ENCODE measurements at regions not wholly inside any gene's neighbourhood (a gene's known extent, or its start where the extent isn't known, plus 50 kb on each side); places are given as distances from the start of the nearest gene placed in this dataset.
A peak's percentile ranks its signal among the peaks of the same experiment; 100 is the strongest.

GRCh38 chr11:120032766-120033390, 105.0 kb downstream of the TRIM29 start:
- DNase-seq = no peak

DNA sequence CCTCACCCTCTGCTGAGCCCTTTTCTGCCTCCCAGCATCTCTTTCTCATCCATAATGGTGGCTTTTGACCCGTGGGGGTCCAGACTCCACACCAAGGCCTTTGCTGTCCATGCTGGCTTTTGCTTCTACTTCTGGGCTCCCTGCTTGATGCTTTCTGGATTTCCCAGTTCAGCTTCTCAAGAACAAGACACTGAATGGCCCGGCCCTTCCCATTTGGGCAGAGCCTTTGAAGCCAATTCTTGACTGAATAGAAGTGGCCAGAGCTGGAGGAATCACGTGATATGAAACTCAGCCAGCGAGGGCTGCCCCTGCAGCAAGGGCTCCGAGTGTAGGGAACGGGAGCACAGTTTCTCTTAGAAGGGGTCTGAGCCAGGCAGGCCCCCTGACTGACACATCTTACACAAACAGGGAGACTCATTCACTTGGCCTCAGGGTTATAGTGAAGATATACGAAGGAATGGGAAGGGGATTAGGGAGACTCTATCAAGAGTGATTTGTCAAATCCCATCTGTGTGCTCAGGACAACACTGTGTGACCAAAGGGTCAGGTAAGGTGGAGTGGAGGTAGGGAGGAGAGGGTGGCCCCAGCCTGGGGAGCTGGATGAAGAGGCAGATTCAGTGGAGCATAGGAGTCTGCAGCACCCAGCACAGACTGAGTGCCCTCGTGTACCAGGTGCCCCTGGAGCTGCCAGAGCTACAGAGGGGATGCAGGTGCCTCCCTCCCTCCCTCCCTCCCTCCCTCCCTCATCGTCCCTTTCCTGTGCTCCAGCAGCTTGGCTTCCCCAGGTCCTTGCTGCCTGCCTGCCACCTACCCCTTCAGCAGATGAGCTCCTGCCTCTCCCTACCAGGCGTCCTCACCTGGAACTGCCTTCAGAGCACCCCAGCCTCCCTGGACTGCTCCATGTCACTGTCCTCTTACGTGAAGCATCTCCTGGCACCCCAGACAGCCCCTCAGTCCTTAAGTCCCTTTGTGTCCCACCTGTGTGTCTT, 106.0 kb downstream of the TRIM29 start:
- DNase-seq = no peak

- no peak for DNase-seq
These were observed 106.8 kb downstream of the TRIM29 start for GRCh38 chr11:120031156-120031555.

DNA sequence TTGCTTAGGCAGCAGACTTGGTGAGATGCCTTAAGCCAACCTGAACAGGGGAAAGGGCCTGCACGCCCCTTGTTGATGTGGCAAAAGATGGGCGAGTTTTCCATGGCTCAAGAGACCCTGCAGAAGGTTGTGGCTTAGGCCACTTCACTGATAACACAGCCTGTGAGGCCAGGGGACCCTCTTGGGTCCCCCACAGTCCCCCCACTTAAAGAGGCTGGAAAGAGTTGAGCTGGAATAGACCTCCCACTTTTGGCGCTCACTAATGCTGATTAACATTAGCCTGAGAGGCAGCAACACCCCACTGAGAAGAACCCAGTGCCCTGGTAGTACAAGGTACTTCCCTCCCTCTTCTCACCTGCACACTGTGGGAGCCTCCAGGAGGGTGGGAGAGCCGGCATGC, 107.5 kb downstream of the TRIM29 start:
- no peak for DNase-seq

GRCh38 chr11:120029321-120029720, 108.6 kb downstream of the TRIM29 start:
- no peak for DNase-seq

DNA sequence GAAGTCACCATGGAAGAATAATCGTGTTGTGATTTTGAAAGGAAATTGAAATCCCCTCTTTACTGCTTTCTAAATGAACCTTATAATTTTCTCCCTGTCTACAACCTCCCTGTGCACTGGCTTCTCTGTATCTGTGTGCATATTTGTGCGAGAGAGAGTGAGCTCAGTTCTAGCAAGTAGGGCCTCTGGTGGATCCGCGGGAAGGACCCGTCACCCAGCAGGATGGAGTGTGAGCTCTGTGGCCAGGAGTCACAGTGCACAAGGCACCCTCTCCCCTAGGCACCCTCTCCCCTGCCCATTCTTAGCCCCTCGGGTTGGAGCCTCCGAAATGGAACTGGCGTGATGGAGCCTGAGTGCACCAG, 109.0 kb downstream of the TRIM29 start:
- no peak for DNase-seq

GRCh38 chr11:120028181-120028896, 109.6 kb downstream of the TRIM29 start:
- no peak for DNase-seq

- DNase-seq = no peak
These were observed 110.2 kb downstream of the TRIM29 start for GRCh38 chr11:120027546-120028180.

GRCh38 chr11:120025606-120026335, 112.1 kb downstream of the TRIM29 start:
- DNase-seq = no peak

DNA sequence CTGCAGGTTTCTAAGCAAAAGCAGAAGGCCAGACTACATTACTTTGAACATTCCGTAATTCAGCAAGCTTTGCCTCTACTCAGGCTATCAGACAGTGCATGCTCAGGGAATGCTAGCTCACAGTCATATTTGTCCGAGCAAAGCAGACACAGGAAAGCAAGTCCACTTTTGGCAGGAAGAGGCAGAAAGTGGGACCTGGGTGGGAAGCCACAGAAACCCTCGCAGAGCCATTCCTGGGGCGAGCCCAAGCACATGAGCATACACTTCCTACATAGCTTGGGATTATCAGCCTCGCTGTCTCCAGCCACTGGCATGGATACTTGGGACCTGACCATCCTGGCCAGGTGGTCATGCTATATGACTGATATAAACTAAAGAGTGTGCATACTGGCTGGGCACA, 113.3 kb downstream of the TRIM29 start:
- DNase-seq = no peak

- DNase-seq = no peak
These were observed 113.9 kb downstream of the TRIM29 start for GRCh38 chr11:120024046-120024445.

- DNase-seq = no peak
These were observed 114.4 kb downstream of the TRIM29 start for GRCh38 chr11:120023551-120023950.

DNA sequence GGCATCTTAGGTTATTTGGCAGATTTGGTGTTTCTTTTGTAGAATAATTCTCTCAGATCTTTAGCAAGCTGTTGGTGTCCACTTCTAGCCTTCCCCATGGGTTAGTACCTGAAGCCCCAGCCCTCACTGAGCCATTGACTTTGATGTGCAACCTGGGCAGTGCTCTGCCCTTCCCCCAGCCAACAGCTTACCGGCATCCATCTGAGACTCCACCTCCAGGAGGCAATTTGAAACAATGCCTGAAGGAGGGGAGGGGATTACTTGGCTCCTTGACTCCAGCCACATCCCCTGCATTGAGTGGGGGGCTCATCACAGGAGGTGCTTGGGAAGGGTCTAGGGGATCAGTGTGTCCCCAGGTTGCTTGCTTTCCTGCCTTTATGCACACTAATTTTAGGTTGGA, 114.8 kb downstream of the TRIM29 start:
- DNase-seq = no peak

GRCh38 chr11:120022617-120023016, 115.3 kb downstream of the TRIM29 start:
- DNase-seq = no peak

DNA sequence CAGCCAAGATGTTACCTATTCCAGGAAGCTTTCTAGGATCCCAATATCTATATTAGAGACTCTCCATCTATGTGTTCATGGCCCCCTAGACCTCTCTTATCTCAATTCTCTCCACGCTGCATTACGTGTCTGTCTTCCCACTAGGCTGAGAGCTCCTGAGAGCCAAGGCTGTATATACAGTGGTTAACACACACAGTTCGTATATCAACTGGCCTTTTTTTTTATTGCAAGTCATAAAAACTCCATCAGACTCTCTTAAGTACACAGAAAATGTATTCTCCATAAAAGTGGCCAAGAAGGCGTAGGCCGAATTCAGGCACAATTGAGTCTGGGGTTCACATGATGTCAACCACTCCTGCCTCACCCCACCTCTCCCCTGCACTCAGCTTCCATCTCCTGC, 115.9 kb downstream of the TRIM29 start:
- DNase-seq = no peak

DNA sequence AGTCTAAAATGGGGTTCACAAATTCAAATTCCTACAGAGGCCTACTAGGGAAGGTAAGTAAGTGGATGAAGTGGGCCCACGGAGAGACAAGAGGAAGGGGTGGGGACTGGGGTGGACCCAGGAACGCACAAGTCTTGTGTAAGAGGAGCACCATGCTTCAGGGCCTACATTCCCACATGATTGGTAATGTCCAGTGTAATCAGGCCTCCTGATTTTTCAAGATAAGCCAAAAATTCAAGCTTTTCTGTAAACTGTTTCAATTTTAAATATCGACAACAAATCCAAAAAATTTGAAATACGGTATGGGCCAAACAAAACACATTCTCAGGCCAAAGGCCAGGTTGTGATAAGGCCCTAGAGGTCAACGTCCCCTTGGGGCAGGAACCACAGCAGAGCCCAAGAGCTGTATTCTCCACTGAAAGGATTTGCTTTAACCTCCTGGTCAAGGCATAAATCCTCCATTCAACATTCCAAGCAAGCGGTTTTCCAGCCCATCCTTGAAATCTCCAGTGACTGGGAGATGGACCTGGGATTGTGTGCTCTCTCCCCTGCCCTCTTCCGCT, 116.4 kb downstream of the TRIM29 start:
- DNase-seq = no peak

- DNase-seq = no peak
These were observed 116.9 kb downstream of the TRIM29 start for GRCh38 chr11:120020981-120021380.

- DNase-seq = no peak
These were observed 117.4 kb downstream of the TRIM29 start for GRCh38 chr11:120020486-120020885.

- DNase-seq = no peak
These were observed 118.7 kb downstream of the TRIM29 start for GRCh38 chr11:120019191-120019590.

GRCh38 chr11:120017582-120018150, 120.2 kb downstream of the TRIM29 start:
- DNase-seq = peak; percentile 97 to 98

Measured in NCI-H526 (cell line).